DND-41 (cell line): ENCODE measurements at regions not wholly inside any gene's neighbourhood (a gene's known extent, or its start where the extent isn't known, plus 50 kb on each side); places are given as distances from the start of the nearest gene placed in this dataset.

ENCODE experiments used
- ATAC-seq: fragments of 200-7000 bp; cut with Tn5 transposase; 3 replicates; pipeline ENCODE4 v1.9.1; 2021; ENCODE audit warnings: low read depth; ENCODE audit not compliant: insufficient read depth
- DNase-seq: peaks from one replicate; pipeline ENCODE4 v3.0.0-alpha.2; 2020
- H2AFZ ChIP-seq: 2 replicates; pipeline ENCODE4 v1.6.0; 2012; ENCODE audit warnings: low read depth, low read length
- H3K27ac ChIP-seq: 2 replicates; pipeline ENCODE4 v1.5.1; 2012; ENCODE audit warnings: low read length, inconsistent platforms
- H3K27me3 ChIP-seq: fragments of 200-600 bp; sonication (generic); 2 replicates; pipeline ENCODE4 v1.6.0; 2012; ENCODE audit warnings: low read length, mild to moderate bottlenecking, inconsistent platforms; ENCODE audit not compliant: insufficient read depth, poor library complexity
- H3K36me3 ChIP-seq: 2 replicates; pipeline ENCODE4 v1.5.1; 2012; ENCODE audit warnings: low read length, inconsistent platforms; ENCODE audit not compliant: insufficient read depth
- H3K4me1 ChIP-seq: 2 replicates; pipeline ENCODE4 v1.5.1; 2012; ENCODE audit warnings: mild to moderate bottlenecking, low read length; ENCODE audit not compliant: insufficient read depth
- H3K4me2 ChIP-seq: 2 replicates; pipeline ENCODE4 v1.6.0; 2012; ENCODE audit warnings: mild to moderate bottlenecking, moderate library complexity, low read length, inconsistent platforms; ENCODE audit not compliant: insufficient read depth
- H3K4me3 ChIP-seq, 2 experiments: fragments of 200-600 bp in 1 of 2; shearing (Covaris generic) in 1 of 2; 2 replicates each; pipeline ENCODE4 v1.5.1; 2012 to 2016; ENCODE audit warnings: inconsistent platforms in 2 of 2, low read length in 2 of 2, mild to moderate bottlenecking in 2 of 2, low read depth in 1 of 2, moderate library complexity in 1 of 2
- H3K79me2 ChIP-seq: 2 replicates; pipeline ENCODE4 v1.6.0; 2012; ENCODE audit warnings: low read length, inconsistent platforms; ENCODE audit not compliant: insufficient read depth
- H3K9ac ChIP-seq: 2 replicates; pipeline ENCODE4 v1.6.0; 2012; ENCODE audit warnings: low read depth, mild to moderate bottlenecking, inconsistent platforms, low read length, moderate library complexity
- H3K9me3 ChIP-seq: 2 replicates; pipeline ENCODE4 v1.5.1; 2012; ENCODE audit warnings: low read length, moderate library complexity, mild to moderate bottlenecking, inconsistent platforms; ENCODE audit not compliant: insufficient read depth, severe bottlenecking
- H4K20me1 ChIP-seq: 2 replicates; pipeline ENCODE4 v1.6.0; 2012; ENCODE audit warnings: low read length; ENCODE audit not compliant: insufficient read depth
- CTCF ChIP-seq: IDR thresholded peaks from 2 replicates; pipeline ENCODE4 v1.5.1; 2012; ENCODE audit warnings: borderline replicate concordance, low read length, moderate library complexity, mild to moderate bottlenecking; ENCODE audit not compliant: poor library complexity, severe bottlenecking; ENCODE audit errors: extremely low read depth
- EZH2 ChIP-seq: IDR thresholded peaks from 3 replicates; pipeline ENCODE4 v1.6.1; 2012; ENCODE audit warnings: borderline replicate concordance, low read depth, mild to moderate bottlenecking, moderate library complexity, low read length, inconsistent platforms; ENCODE audit not compliant: severe bottlenecking

- H4K20me1 ChIP-seq = no peaks in the 10 kb centered on the region
- H3K9me3 ChIP-seq = no peaks in the 10 kb centered on the region
- H3K27ac ChIP-seq = no peak overlapping the region
- no peak for DNase-seq
- TF ChIP-seq CTCF = no peak
- no peak for TF ChIP-seq EZH2
- H3K4me2 ChIP-seq = no peak overlapping the region
- H3K36me3 ChIP-seq = no peaks in the 10 kb centered on the region
- no peaks in the 10 kb centered on the region for H3K27me3 ChIP-seq
- no peak for ATAC-seq
- H2AFZ ChIP-seq = no peak overlapping the region
- no peaks in the 10 kb centered on the region for H3K79me2 ChIP-seq
- H3K4me3 ChIP-seq = no peak overlapping the region
- H3K9ac ChIP-seq = no peak overlapping the region
- no peaks in the 10 kb centered on the region for H3K4me1 ChIP-seq
These were observed 188.1 kb downstream of the IPO8 start for GRCh38 chr12:30507576-30507975.

GRCh38 chr12:30506411-30506810, 189.3 kb downstream of the IPO8 start:
- no peak overlapping the region for H3K4me2 ChIP-seq
- H3K4me3 ChIP-seq = no peak overlapping the region

GRCh38 chr12:30501718-30502117, 194.0 kb downstream of the IPO8 start:
- Histone ChIP-seq H3K79me2 (no peaks in the 10 kb centered on the region), H3K36me3 (no peaks in the 10 kb centered on the region), H3K27me3 (no peaks in the 10 kb centered on the region), H3K4me3 (no peak overlapping the region), H3K9ac (no peak overlapping the region), H3K27ac (no peak overlapping the region), H3K9me3 (no peaks in the 10 kb centered on the region), H3K4me1 (no peaks in the 10 kb centered on the region), H2AFZ (no peak overlapping the region), H3K4me2 (no peak overlapping the region), H4K20me1 (no peaks in the 10 kb centered on the region)
- DNase-seq (no peak), ATAC-seq (no peak)
- TF ChIP-seq CTCF (no peak), EZH2 (no peak)

More at GRCh38 chr12:30506411-30506810, 189.3 kb downstream of the IPO8 start:
- ATAC-seq = no peak
- Histone ChIP-seq H3K9ac (no peak overlapping the region), H3K36me3 (no peaks in the 10 kb centered on the region), H2AFZ (no peak overlapping the region), H3K9me3 (no peaks in the 10 kb centered on the region), H3K79me2 (no peaks in the 10 kb centered on the region), H3K4me1 (no peaks in the 10 kb centered on the region), H3K27ac (no peak overlapping the region), H3K27me3 (no peaks in the 10 kb centered on the region), H4K20me1 (no peaks in the 10 kb centered on the region)
- DNase-seq = no peak
- TF ChIP-seq CTCF (no peak), EZH2 (no peak)

- TF ChIP-seq CTCF (no peak), EZH2 (no peak)
- H4K20me1 ChIP-seq = no peaks in the 10 kb centered on the region
- H3K36me3 ChIP-seq = no peaks in the 10 kb centered on the region
- H3K4me3 ChIP-seq = no peak overlapping the region
- H3K9me3 ChIP-seq = no peaks in the 10 kb centered on the region
- H3K79me2 ChIP-seq = no peaks in the 10 kb centered on the region
- no peak overlapping the region for H3K27ac ChIP-seq
- DNase-seq = no peak
- H3K9ac ChIP-seq = no peak overlapping the region
- H2AFZ ChIP-seq = no peak overlapping the region
- H3K4me2 ChIP-seq = no peak overlapping the region
- ATAC-seq = no peak
- no peaks in the 10 kb centered on the region for H3K4me1 ChIP-seq
- no peaks in the 10 kb centered on the region for H3K27me3 ChIP-seq
These were observed 195.1 kb downstream of the IPO8 start for GRCh38 chr12:30500532-30500931.
